ENCODE measurements at regions not wholly inside any gene's neighbourhood (a gene's known extent, or its start where the extent isn't known, plus 50 kb on each side); places are given as distances from the start of the nearest gene placed in this dataset.

DNA sequence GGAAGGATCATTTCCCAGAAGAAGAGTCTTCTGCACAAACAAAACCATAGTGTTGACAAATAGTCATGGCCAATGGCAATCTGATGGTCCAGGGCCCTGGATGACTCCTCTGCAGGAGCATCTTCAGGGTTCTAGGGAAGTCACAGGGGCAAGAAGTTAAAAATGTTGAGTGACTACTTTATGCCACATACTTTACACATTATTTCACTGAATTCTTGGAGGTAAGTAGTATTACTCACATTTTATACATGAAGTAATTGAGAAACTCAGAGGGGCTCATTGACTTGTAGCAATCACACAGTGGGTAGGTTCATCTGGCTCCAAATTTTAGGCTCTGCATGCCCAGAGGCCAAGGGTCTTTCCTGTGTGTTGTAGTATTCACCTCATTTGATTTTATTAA is 430.2 kb upstream of the MCTP2 start:
- no peaks in the 10 kb centered on the region for H3K9me3 ChIP-seq
- no peak for DNase-seq
- intact Hi-C loops (cut with DNase I; ENCODE audit: low total_unique reads), result no loop called here
- H3K27ac ChIP-seq, result no peak overlapping the region
- TF ChIP-seq, protein P1, sequence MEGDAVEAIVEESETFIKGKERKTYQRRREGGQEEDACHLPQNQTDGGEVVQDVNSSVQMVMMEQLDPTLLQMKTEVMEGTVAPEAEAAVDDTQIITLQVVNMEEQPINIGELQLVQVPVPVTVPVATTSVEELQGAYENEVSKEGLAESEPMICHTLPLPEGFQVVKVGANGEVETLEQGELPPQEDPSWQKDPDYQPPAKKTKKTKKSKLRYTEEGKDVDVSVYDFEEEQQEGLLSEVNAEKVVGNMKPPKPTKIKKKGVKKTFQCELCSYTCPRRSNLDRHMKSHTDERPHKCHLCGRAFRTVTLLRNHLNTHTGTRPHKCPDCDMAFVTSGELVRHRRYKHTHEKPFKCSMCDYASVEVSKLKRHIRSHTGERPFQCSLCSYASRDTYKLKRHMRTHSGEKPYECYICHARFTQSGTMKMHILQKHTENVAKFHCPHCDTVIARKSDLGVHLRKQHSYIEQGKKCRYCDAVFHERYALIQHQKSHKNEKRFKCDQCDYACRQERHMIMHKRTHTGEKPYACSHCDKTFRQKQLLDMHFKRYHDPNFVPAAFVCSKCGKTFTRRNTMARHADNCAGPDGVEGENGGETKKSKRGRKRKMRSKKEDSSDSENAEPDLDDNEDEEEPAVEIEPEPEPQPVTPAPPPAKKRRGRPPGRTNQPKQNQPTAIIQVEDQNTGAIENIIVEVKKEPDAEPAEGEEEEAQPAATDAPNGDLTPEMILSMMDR (IDR thresholded peaks at IDR 0.05), result no peak
- TF ChIP-seq POLR2A (IDR thresholded peaks at IDR 0.05), result no peak
- H3K27me3 ChIP-seq, result no peaks in the 10 kb centered on the region
- no peaks in the 10 kb centered on the region for H3K4me1 ChIP-seq
- no peaks in the 10 kb centered on the region for H3K36me3 ChIP-seq (ENCODE audit: low read depth, missing control alignments)
- no peak overlapping the region for H3K4me3 ChIP-seq

DNA sequence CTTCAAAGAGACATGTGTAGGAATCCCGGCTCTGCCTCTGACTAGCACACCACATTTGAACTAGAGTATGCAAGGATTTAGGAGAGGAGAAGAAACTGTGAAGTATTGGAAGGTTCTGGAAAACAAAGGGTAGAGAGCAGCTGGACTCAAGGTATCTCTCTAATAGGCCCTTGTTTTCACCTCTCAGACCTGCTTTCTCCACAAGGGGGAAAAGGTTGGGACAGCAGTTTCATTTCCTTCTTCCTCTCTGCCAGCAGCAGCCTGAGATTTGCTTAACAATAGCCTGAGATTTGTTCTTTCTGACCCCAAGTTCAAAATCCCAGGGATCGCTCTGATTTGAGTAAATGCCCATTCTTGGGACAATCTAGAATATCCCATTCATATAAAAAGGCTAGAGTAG is 430.6 kb upstream of the MCTP2 start:
- TF ChIP-seq, protein P1 (IDR thresholded peaks at IDR 0.05), result no peak
- TF ChIP-seq POLR2A (IDR thresholded peaks at IDR 0.05), result no peak
- no peak overlapping the region for H3K4me3 ChIP-seq
- 85 to 91% methylated on average over 2 of the region's 2 CpGs for WGBS, 2 donors
- H3K27me3 ChIP-seq, result no peaks in the 10 kb centered on the region
- no peak overlapping the region for H3K27ac ChIP-seq
- intact Hi-C loops (cut with DNase I; ENCODE audit: low total_unique reads), result no loop called here
- no peaks in the 10 kb centered on the region for H3K9me3 ChIP-seq
- no peaks in the 10 kb centered on the region for H3K36me3 ChIP-seq (ENCODE audit: low read depth, missing control alignments)
- no peak for DNase-seq
- no peaks in the 10 kb centered on the region for H3K4me1 ChIP-seq

DNA sequence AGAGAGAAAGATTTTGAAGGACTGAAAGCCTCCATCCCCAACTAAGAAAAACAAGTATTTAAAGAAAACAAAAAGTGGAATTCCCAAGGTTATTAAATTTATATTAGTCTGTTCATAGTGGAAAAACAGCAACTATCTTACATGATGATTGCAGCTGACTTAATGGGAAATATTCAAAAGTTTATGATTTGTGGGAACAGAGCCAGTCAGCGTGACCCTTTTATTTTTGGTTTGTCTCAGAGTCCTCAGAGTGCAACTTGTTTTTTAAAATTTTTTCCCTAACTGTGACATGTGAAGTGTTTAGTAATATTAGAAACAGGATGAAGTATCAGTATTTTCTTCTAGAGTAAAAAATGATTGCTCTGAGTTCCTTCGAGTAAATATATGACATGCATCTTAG is 441.9 kb upstream of the MCTP2 start:
- WGBS, 2 donors, result 66 to 84% methylated on average over 2 of the region's 2 CpGs
- TF ChIP-seq POLR2A (IDR thresholded peaks at IDR 0.05), result no peak
- TF ChIP-seq, protein P1 (IDR thresholded peaks at IDR 0.05), result no peak
- no peaks in the 10 kb centered on the region for H3K9me3 ChIP-seq
- no peaks in the 10 kb centered on the region for H3K36me3 ChIP-seq (ENCODE audit: low read depth, missing control alignments)
- H3K4me1 ChIP-seq, result no peaks in the 10 kb centered on the region
- H3K27ac ChIP-seq, result no peak overlapping the region
- H3K27me3 ChIP-seq, result no peaks in the 10 kb centered on the region
- H3K4me3 ChIP-seq, result no peak overlapping the region
- intact Hi-C loops (cut with DNase I; ENCODE audit: low total_unique reads), result no loop called here
- DNase-seq, result no peak

DNA sequence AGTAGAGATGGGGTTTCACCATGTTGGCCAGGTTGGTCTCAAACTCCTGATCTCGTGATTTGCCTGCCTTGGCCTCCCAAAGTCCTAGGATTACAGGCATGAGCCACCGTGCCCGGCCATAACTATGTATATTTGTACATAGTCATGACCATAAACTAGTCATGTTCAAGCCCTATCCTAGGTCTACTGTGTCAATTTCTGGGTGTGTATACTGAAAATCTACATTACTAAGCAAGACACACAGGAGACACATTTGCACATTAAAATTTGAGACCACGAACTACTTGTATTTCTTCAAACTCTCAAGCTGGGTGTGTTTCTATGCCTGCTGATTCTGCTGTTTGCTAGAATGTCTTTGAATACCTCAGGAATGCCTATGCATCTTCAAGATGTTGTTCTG is 451.3 kb upstream of the MCTP2 start:
- Histone ChIP-seq H3K27ac (no peak overlapping the region), H3K4me1 (no peaks in the 10 kb centered on the region), H3K27me3 (no peaks in the 10 kb centered on the region), H3K36me3 (ENCODE audit: low read depth, missing control alignments) (no peaks in the 10 kb centered on the region), H3K9me3 (no peaks in the 10 kb centered on the region), H3K4me3 (no peak overlapping the region)
- 88 to 92% methylated on average over 4 of the region's 4 CpGs for WGBS, 2 donors
- DNase-seq, result no peak
- TF ChIP-seq, protein P1 (IDR thresholded peaks at IDR 0.05), result no peak
- TF ChIP-seq POLR2A (IDR thresholded peaks at IDR 0.05), result no peak
- intact Hi-C loops (cut with DNase I; ENCODE audit: low total_unique reads), result no loop called here

DNA sequence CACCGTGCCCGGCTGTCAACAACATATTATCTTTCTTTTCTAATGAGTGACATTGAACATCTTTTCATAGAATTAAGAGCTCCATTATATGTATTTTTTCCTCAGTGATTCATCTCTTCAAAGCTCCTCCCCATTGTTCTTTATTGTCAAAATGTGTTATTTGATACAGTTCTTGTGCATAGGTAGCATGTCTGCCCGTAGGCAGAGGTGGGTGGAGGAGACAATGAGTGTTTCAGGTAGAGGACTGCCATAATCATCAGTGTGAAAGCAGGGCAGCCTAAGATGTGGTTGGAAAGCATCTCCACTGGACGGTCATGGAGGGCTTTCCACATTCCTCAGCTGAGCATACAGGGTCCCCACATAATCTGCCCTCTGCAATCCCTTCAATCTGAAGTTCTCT is 452.0 kb upstream of the MCTP2 start:
- Histone ChIP-seq H3K4me3 (no peak overlapping the region), H3K36me3 (ENCODE audit: low read depth, missing control alignments) (no peaks in the 10 kb centered on the region), H3K4me1 (no peaks in the 10 kb centered on the region), H3K9me3 (no peaks in the 10 kb centered on the region), H3K27ac (no peak overlapping the region), H3K27me3 (no peaks in the 10 kb centered on the region)
- 86 to 91% methylated on average over 4 of the region's 4 CpGs for WGBS, 2 donors
- intact Hi-C loops (cut with DNase I; ENCODE audit: low total_unique reads), result no loop called here
- DNase-seq, result no peak
- TF ChIP-seq, protein P1 (IDR thresholded peaks at IDR 0.05), result no peak
- TF ChIP-seq POLR2A (IDR thresholded peaks at IDR 0.05), result no peak

Measured in testis (tissue), 2 donors.